HG03571 (cell line): ENCODE measurements at regions not wholly inside any gene's neighbourhood (a gene's known extent, or its start where the extent isn't known, plus 50 kb on each side); places are given as distances from the start of the nearest gene placed in this dataset.

ENCODE experiments used
- ATAC-seq: cut with Tn5 transposase; IDR thresholded peaks from one replicate; pipeline ENCODE4 v1.9.1; 2021; ENCODE audit not compliant: unreplicated experiment

GRCh38 chr3:168539909-168540308 is 444.2 kb upstream of the GOLIM4 start:
- ATAC-seq, result no peak

- ATAC-seq, result no peak
Measured at GRCh38 chr3:168534761-168535160, 439.0 kb upstream of the GOLIM4 start.

DNA sequence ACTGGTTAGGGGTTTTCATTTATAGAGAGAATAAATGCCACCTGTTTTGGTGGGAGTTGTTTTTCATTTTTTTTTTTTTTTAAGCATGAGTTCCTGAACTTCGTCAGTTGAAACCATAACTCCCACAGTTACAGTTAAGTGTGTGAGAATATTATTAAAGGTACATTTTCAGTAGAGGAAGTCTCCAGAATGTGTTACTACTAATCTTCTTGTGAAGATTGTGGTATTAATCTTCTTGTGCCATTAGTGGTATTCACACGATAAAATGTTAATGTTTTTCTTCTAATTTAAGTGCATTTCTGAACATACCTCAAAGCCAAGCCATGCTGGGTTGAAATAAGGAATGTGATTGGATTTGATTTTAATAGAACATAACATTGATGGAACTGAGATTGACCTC is 437.9 kb upstream of the GOLIM4 start:
- ATAC-seq, result no peak

- no peak for ATAC-seq
Measured at GRCh38 chr3:168532135-168532534, 436.4 kb upstream of the GOLIM4 start.

GRCh38 chr3:168531116-168531515 is 435.4 kb upstream of the GOLIM4 start:
- ATAC-seq, result no peak

GRCh38 chr3:168524129-168524528 is 428.4 kb upstream of the GOLIM4 start:
- no peak for ATAC-seq

GRCh38 chr3:168517249-168518071 is 421.7 kb upstream of the GOLIM4 start:
- no peak for ATAC-seq

DNA sequence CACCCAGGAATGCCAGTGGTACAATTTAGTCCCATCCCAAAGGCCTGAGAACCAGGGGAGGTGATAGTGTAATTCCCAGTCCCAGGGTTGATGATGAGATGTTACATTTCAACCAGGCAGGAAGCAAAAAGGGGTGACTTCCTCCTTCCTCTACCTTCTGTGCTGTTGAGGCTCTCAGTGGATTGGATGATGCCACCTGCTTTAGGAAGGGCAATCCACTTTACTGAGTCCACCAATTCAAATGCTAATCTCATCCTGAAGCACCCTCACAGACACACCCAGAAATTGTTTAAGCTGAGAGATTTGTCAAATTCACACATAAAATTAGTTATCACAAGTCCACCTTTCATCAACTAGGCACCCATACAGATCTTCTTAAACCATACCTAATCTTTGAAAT is 418.5 kb upstream of the GOLIM4 start:
- ATAC-seq, result no peak

- ATAC-seq, result no peak
Measured at GRCh38 chr3:168512802-168513201, 417.1 kb upstream of the GOLIM4 start.

- no peak for ATAC-seq
Measured at GRCh38 chr3:168511428-168512014, 415.8 kb upstream of the GOLIM4 start.

GRCh38 chr3:168506589-168506988 is 410.9 kb upstream of the GOLIM4 start:
- ATAC-seq, result no peak

- ATAC-seq, result no peak
Measured at GRCh38 chr3:168501570-168501969, 405.8 kb upstream of the GOLIM4 start.

DNA sequence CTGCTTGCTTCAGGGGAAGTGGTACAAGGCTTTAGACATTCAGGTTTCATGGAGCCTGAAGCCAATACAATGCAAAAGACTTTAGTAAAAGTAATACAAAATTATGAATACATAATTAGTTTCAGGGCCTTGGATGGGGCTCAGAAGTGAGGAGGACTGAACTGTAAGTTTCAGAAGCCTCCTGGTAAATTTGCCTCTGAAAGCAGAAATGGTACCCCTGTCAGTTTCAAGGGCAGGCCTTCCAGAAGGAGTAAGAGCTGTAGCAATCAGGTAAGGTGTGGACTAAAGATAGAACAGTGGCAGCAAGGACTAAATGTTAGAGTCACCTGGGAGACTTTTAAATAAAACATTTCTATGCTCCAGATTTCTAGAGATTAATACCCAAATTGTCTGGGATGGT is 402.5 kb upstream of the GOLIM4 start:
- ATAC-seq, result no peak

GRCh38 chr3:168497741-168498140 is 402.0 kb upstream of the GOLIM4 start:
- no peak for ATAC-seq

DNA sequence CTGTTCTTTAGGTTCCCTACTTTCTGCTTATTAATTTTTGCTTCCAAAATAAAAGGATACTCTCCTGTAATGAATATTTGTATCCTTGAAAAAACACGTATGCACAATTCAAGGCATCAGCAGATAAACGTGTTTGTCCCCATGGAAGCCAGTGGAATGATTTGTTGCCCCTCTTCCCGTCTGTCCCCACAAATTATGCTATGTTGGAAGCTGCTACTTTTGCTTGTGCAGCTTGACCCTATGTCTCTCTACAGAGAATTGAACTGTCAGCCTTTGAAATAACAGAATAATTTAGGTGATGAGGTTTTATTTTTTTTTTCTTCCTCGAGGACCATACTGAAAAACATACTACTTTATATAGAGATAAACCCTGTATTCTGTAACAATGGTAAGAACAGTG is 401.5 kb upstream of the GOLIM4 start:
- ATAC-seq, result no peak

DNA sequence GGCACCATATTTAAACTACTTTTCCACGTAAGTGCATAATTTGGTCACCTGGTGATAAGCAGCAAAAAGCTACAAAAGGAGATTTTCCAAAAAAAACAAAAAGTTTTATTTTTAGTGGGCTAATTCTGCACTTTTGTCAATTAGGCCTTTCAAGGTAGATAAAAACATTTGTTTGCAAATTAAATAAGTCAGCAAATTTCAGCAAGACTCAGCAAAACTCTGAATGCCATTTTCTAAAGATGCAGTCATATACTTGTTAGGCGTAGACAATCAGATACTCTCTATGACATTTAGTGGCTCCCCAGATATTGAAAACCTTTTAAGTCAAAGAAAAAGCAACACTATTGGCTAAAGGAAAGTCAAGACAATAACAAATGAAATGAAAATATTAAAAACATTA is 400.2 kb upstream of the GOLIM4 start:
- ATAC-seq, result no peak

- no peak for ATAC-seq
Measured at GRCh38 chr3:168495270-168495669, 399.5 kb upstream of the GOLIM4 start.

DNA sequence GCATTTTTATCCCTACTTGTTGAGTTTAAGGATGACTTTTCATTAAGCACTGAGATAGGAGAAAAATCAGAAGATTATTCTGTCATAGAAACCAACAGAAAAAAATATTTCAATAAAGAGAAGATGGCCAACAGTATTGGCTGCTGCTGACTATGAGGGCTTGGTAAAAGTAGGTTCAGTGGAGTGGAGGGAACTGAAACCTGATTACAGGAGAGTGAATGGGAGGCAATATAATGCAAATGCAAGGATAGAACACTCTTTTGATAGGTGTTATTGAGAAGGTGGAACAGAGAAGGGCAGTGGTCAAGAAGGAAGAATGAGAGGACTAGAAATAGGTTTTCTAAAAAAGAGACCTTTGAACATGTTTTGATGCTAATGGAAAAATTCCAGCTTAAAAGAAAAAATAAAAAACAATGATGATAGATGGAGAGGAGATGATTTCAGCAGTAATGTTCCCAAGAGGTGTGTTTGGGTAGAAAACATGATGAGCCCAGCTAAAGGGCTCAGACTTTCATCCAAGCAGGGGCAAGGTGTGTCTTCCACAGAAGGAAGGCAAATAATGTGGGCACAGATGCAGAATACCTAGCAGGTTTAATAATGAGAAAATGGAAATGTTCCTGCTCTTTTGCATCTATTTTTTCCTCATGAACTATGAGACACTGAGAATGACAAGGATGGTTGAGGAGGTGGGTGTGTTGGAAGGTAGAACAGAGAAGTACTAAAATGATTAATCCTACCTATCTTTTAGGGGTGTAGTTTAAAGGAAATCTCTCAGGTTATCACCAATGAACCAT is 397.9 kb upstream of the GOLIM4 start:
- no peak for ATAC-seq

GRCh38 chr3:168490981-168491380 is 395.3 kb upstream of the GOLIM4 start:
- no peak for ATAC-seq

GRCh38 chr3:168489301-168489700 is 393.6 kb upstream of the GOLIM4 start:
- ATAC-seq, result no peak

GRCh38 chr3:168485936-168486335 is 390.2 kb upstream of the GOLIM4 start:
- no peak for ATAC-seq
